GM10266 (cell line): ENCODE measurements at regions not wholly inside any gene's neighbourhood (a gene's known extent, or its start where the extent isn't known, plus 50 kb on each side); places are given as distances from the start of the nearest gene placed in this dataset.

Experiments used
- DNase-seq: peaks from one replicate; pipeline ENCODE4 v3.0.0; 2012; ENCODE audit errors: extremely low spot score
- TF ChIP-seq, protein P1 (sequence below): IDR thresholded peaks from 2 replicates; pipeline ENCODE4 v1.5.1; 2012; ENCODE audit warnings: mild to moderate bottlenecking, low read depth; ENCODE audit not compliant: control insufficient read depth, insufficient read depth; ENCODE audit errors: missing control alignments

DNA sequence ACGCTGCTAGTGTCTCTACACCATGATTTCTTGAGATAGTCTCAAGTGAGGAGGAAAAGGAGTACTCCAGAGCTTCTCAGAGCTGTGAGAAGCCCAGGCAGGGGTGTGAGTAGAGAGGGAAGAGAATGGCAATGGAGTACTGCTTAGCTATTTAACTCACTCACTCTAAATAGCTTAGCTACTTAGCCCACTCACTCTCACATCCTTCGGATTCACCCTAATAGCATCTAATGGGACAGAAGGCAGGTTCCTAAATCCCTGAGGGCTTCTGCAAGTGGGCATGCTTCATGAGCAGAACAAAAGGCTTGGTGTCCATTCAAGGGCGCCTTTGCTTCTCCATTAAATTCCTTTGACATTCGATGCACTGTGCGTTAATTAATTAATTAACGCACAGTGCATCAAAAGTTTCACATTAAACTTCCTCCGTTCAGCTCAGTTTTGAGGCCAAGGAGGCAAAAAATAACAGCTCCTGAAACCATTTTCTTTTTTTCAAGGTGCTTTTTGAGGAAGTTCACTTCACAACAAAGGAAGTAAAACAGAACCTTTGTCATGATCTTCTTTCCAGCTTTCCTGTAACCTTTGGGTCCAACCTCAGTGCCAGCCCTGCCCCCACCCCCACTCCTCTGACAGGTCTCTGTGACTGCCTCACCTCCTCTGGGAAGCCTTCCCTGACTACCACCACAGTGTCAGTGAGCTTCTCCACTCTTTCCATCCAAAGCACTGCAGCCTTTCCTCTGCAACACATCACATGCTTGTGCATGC lies 294.0 kb downstream of the SEC61B start:
- TF ChIP-seq, protein P1, sequence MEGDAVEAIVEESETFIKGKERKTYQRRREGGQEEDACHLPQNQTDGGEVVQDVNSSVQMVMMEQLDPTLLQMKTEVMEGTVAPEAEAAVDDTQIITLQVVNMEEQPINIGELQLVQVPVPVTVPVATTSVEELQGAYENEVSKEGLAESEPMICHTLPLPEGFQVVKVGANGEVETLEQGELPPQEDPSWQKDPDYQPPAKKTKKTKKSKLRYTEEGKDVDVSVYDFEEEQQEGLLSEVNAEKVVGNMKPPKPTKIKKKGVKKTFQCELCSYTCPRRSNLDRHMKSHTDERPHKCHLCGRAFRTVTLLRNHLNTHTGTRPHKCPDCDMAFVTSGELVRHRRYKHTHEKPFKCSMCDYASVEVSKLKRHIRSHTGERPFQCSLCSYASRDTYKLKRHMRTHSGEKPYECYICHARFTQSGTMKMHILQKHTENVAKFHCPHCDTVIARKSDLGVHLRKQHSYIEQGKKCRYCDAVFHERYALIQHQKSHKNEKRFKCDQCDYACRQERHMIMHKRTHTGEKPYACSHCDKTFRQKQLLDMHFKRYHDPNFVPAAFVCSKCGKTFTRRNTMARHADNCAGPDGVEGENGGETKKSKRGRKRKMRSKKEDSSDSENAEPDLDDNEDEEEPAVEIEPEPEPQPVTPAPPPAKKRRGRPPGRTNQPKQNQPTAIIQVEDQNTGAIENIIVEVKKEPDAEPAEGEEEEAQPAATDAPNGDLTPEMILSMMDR = no peak
- no peak for DNase-seq

DNA sequence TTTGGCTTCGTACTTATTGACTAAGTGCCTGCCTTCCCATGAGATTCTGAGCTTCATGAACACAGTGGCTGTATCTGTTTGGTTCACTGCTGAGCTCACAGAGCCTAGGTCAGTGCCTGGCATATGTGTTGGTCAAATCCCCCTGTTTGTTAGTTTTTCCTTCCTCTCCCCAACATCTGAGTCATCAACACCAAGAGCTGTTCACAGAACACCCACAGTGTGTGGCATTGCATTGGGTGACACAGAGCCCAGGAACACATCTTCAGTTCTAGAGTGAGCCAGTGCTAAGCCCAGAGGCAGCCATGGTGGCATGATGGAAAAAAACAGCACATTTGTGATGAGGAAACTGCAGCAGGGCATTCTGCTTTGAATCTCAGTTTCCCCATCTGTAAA lies 294.6 kb downstream of the SEC61B start:
- DNase-seq = no peak
- TF ChIP-seq, protein P1 = no peak

DNA sequence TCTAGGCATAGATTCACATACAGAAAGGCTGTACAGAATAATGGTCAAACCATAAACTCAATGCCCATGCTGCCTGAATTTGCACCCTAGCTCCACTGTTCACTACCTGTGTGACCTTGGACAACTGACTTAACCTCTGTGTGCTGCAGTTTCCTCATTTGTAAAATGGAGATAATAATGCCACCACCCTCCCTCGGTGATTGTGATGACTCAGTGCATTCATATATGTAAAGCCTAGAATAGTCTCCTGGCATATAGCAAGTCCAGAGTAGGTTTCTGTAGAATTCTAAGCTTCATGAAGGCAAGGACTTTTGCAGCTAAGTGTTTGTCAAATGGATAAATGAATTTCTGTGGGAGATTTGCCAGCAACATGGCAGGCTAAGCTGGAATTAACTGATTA lies 297.8 kb upstream of the NR4A3 start:
- TF ChIP-seq, protein P1 = no peak

DNA sequence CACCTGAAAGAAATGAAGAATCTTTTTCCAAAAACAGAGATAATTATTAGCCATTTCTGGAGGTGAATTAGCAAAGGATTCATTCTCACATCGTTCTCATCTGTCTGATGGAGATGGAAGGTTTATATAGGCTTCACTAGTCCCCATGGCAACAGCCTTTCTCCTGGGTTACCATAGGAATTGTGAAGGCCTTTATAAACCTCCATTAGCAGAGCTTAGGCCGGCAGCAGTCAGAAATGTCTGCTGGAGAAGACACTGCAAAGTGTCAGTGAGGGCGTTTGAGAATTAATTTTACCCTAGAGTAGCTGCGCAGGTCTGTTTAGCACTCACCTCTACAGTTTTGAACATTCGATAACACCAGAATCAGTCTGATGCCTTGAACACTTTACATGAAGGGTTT lies 290.4 kb upstream of the NR4A3 start:
- TF ChIP-seq, protein P1 = no peak
- no peak for DNase-seq

More for the DNA sequence above, 297.8 kb upstream of the NR4A3 start:
- DNase-seq = no peak

DNA sequence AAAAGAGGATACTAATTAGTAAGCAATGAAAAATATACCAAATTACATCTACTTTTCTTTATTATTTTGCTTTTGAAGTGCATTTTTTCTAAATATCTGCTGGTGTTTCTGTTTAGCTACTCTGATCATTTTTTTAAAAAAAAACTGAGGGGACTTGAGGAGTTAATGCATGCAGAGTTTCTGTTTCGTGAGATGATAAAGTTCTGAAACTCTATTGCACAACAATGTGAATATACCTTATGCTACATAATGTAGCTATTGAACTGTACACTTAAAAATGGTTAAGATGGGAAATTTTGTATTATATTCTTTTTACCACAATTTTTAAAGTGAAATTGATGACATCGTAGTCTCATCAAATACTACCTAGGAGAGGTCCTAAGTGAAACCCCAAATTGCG lies 288.3 kb upstream of the NR4A3 start:
- no peak for DNase-seq
- TF ChIP-seq, protein P1 = no peak

DNA sequence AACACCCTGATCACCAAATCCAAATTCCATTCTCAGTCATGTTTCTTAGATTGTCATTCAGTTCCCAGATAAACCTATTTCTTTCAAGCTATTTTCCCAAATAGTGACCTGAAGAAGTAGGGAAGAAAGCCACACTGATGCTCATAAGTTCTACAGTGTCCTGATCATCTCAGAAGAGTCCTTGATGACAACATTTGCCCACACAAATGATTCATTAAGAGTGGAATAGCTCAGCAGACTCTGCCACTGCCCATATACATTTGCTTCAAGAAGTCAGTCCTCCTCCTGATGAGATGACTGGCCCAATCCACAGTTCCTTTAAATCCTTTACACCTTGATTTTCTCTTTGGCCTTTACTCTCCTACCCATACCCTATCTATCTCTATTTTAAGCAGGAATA lies 283.7 kb upstream of the NR4A3 start:
- TF ChIP-seq, protein P1 = no peak
- DNase-seq = no peak

DNA sequence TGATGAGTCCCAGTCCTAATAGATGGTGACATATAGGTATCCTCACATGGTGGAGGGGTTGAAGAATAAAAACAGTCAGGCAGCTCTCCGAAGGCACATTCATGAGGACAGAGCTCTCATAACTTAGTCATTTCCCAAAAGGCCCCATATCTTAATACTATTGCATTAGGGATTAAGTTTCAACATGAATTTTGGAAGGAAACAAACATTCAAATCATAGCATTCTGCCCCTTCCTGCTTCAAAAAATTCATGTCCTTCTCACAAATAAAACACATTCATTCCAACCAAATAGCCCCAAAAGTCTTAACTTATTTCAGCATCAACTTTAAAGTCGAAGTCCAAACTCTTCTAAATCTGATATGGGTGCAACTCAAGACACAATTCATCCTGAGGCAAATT lies 277.2 kb upstream of the NR4A3 start:
- DNase-seq = no peak

More for the DNA sequence above, 277.2 kb upstream of the NR4A3 start:
- TF ChIP-seq, protein P1 = no peak
